CD4-positive, CD25-positive, alpha-beta regulatory T cell (primary cell): ENCODE measurements at regions not wholly inside any gene's neighbourhood (a gene's known extent, or its start where the extent isn't known, plus 50 kb on each side); places are given as distances from the start of the nearest gene placed in this dataset.

Source experiments
- ATAC-seq, 2 donors: fragments of 150-1000 bp; cut with Tn5 transposase; one replicate each; pipeline ENCODE4 v1.10.0; 2021; ENCODE audit warnings: low read depth in 2 of 2, moderate number of reproducible peaks in 2 of 2, moderate library complexity in 1 of 2
- DNase-seq, 3 donors: peaks; one replicate each; pipeline versions ENCODE4 v3.0.0 to v3.0.0-alpha.2; 2012 to 2022; ENCODE audit warnings: mixed read lengths in 1 of 3
- H3K27ac ChIP-seq: one replicate; pipeline ENCODE4 v1.7.0; 2013; ENCODE audit warnings: mild to moderate bottlenecking, low read length; ENCODE audit not compliant: insufficient read depth, poor library complexity, severe bottlenecking
- H3K27me3 ChIP-seq: one replicate; pipeline ENCODE4 v1.7.0; 2013; ENCODE audit warnings: low read length; ENCODE audit not compliant: control insufficient read depth, insufficient read depth
- H3K36me3 ChIP-seq: one replicate; pipeline ENCODE4 v1.7.0; 2013; ENCODE audit warnings: mild to moderate bottlenecking, low read length, moderate library complexity; ENCODE audit not compliant: control insufficient read depth, insufficient read depth
- H3K4me1 ChIP-seq: 2 replicates; pipeline ENCODE4 v1.7.0; 2013; ENCODE audit warnings: mild to moderate bottlenecking, low read length; ENCODE audit not compliant: insufficient read depth, control insufficient read depth, poor library complexity, severe bottlenecking
- H3K4me3 ChIP-seq: one replicate; pipeline ENCODE4 v1.7.0; 2013; ENCODE audit warnings: low read depth, mild to moderate bottlenecking, low read length, moderate library complexity
- H3K9me3 ChIP-seq, 2 experiments: 1 replicate in 1 of 2; 2 replicates in 1 of 2; pipeline ENCODE4 v1.7.0; 2013; ENCODE audit warnings: low read length in 2 of 2, mild to moderate bottlenecking in 1 of 2, moderate library complexity in 1 of 2; ENCODE audit not compliant: control insufficient read depth in 2 of 2
- H3K27ac Mint-ChIP-seq, 3 donors: one replicate each; pipeline ENCODE4 v1.8.0; 2020 to 2022; ENCODE audit warnings: mild to moderate bottlenecking in 3 of 3, mixed read lengths in 3 of 3, moderate library complexity in 2 of 3
- H3K27me3 Mint-ChIP-seq: one replicate; pipeline ENCODE4 v1.8.0; 2022; ENCODE audit warnings: mild to moderate bottlenecking, mixed read lengths
- H3K36me3 Mint-ChIP-seq: one replicate; pipeline ENCODE4 v1.8.0; 2020; ENCODE audit warnings: mixed read lengths
- H3K4me1 Mint-ChIP-seq, 4 donors: one replicate each; pipeline ENCODE4 v1.8.0; 2020 to 2022; ENCODE audit warnings: mixed read lengths in 4 of 4, mild to moderate bottlenecking in 1 of 4
- H3K4me3 Mint-ChIP-seq, 4 donors: one replicate each; pipeline ENCODE4 v1.8.0; 2020 to 2022; ENCODE audit warnings: mild to moderate bottlenecking in 4 of 4, mixed read lengths in 4 of 4, moderate library complexity in 3 of 4
- H3K9me3 Mint-ChIP-seq, 7 donors: one replicate each; pipeline ENCODE4 v1.8.0; 2020 to 2022; ENCODE audit warnings: mixed read lengths in 7 of 7, mild to moderate bottlenecking in 3 of 7, moderate library complexity in 2 of 7

DNA sequence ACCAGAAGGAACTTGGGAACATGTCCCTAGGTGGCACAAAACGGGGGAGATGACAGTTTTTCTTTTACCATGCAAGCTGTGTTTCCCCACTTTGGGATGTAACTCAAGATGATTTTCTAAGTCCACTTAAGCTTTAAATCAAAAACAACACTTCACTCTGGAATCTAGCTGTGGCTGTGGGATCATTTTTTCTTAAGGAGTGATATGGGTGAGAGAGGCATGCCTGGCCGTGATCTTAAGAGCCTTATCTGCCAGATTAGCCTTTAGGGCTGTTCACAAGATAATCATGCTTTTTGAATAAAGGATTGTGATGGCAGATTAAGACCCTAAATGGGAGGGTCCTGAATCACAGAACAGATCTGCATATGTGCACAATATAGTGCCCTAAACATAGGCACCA is 384.8 kb upstream of the SEMA6D start:
- Histone ChIP-seq H3K4me3 (no peak overlapping the region), H3K27ac (no peak overlapping the region), H3K36me3 (no peaks in the 10 kb centered on the region), H3K4me1 (no peaks in the 10 kb centered on the region), H3K9me3 (no peaks in the 10 kb centered on the region), H3K27me3 (no peaks in the 10 kb centered on the region)
- peaks cover 2 to 12% (median 6%) of the 10 kb centered on the region in 7 donors for H3K9me3 Mint-ChIP-seq
- no peak overlapping the region for H3K4me3 Mint-ChIP-seq
- no peak for ATAC-seq
- no peaks in the 10 kb centered on the region for H3K4me1 Mint-ChIP-seq
- H3K36me3 Mint-ChIP-seq, result no peaks in the 10 kb centered on the region
- no peak overlapping the region for H3K27ac Mint-ChIP-seq
- no peak for DNase-seq
- no peaks in the 10 kb centered on the region for H3K27me3 Mint-ChIP-seq

DNA sequence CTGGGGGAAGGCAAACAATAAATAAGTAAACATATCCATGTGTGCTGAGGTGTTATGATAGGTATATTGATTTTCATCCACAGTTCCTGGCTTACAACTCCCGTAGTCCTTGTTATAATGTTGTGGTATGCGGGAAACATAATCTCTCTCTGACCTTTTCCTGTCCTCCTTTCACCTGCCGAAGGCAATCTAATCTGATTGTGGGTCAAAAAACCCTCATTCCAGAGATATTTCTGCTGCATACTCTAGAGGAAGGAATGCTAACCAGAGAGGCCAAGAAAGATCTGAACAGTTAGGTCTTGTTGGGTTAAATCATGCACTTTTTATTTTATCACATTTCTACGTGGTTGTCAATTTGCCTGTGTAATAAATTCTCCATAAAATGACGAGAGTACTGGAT is 383.6 kb upstream of the SEMA6D start:
- ATAC-seq (no peak), DNase-seq (no peak)
- H3K4me3 Mint-ChIP-seq, result no peak overlapping the region
- H3K4me1 Mint-ChIP-seq, result no peaks in the 10 kb centered on the region
- no peaks in the 10 kb centered on the region for H3K9me3 ChIP-seq
- no peak overlapping the region for H3K4me3 ChIP-seq
- H3K36me3 Mint-ChIP-seq, result no peaks in the 10 kb centered on the region
- H3K4me1 ChIP-seq, result no peaks in the 10 kb centered on the region
- H3K36me3 ChIP-seq, result no peaks in the 10 kb centered on the region
- no peak overlapping the region for H3K27ac Mint-ChIP-seq
- H3K27ac ChIP-seq, result no peak overlapping the region
- peaks cover 4 to 10% (median 6%) of the 10 kb centered on the region in 7 donors for H3K9me3 Mint-ChIP-seq
- H3K27me3 ChIP-seq, result no peaks in the 10 kb centered on the region
- H3K27me3 Mint-ChIP-seq, result no peaks in the 10 kb centered on the region

DNA sequence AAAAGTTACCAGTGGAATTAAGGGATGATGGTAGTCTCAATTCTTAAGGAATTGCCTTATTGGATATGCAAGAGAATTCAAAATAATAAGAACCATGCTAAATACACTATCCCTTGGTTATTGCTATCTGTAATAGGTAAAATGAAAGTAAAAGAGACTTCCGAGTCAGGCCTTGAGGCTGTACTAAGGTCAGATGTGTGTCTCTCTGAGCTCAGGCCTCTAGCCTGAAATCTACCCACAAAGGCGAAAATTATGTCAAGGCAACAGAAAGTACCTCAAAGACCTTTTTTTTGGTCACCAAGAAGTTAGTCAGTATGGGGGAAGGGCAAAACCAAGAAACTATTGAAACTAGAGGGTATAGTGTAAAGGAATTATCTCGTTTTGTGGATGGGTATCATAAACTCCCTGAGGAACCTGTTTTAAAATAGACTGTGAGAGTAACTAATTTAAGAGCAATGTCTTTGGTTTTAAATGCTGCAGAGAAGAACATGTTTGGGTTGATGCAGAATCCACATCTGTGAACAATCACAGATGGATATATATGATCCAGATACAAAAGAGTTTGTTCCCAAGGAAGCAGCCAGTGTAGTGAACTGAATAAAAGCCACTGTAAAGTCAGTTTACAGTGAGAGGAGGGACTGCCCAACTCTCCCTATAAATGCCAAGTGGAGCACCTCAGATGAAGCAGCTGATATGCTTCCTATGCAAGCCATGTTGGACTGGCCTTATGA is 382.3 kb upstream of the SEMA6D start:
- Histone ChIP-seq H3K36me3 (no peaks in the 10 kb centered on the region), H3K27me3 (no peaks in the 10 kb centered on the region), H3K4me3 (no peak overlapping the region), H3K9me3 (no peaks in the 10 kb centered on the region), H3K27ac (no peak overlapping the region), H3K4me1 (no peaks in the 10 kb centered on the region)
- Mint-ChIP-seq H3K27me3 (no peaks in the 10 kb centered on the region), H3K4me1 (no peaks in the 10 kb centered on the region), H3K36me3 (no peaks in the 10 kb centered on the region), H3K4me3 (no peak overlapping the region), H3K9me3 (peaks cover 4 to 10% (median 6%) of the 10 kb centered on the region in 7 donors), H3K27ac (no peak overlapping the region)
- DNase-seq (no peak), ATAC-seq (no peak)

DNA sequence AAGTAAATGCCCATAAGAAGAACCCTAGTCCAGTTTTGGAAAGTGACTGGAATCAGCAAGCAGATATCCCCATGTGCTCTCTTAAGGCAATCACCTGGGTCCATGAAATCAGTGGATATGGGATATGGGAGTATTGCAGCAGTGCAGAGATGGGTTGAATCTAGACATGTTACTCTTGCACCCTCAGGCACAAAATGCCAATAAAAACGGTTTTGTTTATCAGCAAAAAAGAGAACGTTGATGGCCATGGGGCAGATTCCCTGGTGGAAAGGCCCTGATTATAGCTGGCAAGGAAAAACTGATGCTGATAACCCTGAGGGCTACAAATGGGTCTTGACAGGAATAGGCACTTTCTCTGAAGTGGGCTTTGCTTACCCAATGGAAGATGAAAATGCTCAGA is 380.2 kb upstream of the SEMA6D start:
- H3K4me1 ChIP-seq, result no peaks in the 10 kb centered on the region
- Mint-ChIP-seq H3K36me3 (no peaks in the 10 kb centered on the region), H3K27me3 (no peaks in the 10 kb centered on the region), H3K27ac (no peak overlapping the region), H3K4me3 (no peak overlapping the region), H3K4me1 (no peaks in the 10 kb centered on the region), H3K9me3 (peaks cover 4 to 10% (median 6%) of the 10 kb centered on the region in 7 donors)
- no peaks in the 10 kb centered on the region for H3K9me3 ChIP-seq
- H3K27ac ChIP-seq, result no peak overlapping the region
- no peak for DNase-seq
- H3K4me3 ChIP-seq, result no peak overlapping the region
- H3K27me3 ChIP-seq, result no peaks in the 10 kb centered on the region
- no peak for ATAC-seq
- no peaks in the 10 kb centered on the region for H3K36me3 ChIP-seq

DNA sequence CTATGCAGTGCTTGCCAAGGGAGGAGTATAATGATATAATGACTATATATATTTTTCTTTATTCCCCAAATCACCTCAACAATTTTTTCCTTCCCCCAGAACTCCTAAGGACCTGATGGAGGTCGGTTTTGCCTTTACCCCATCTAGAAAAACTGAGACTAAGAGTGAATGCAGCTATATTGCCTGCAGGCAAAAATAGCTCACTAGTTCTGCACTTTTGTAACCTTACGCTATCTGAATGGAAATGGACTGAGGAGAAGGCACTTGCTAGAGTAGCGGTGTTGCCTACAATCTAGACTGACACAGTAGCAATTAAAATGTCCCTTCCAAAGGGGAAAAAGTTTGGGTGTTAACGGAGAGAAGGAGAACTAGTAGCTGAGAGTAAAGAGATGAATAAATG is 379.5 kb upstream of the SEMA6D start:
- H3K4me1 Mint-ChIP-seq, result no peaks in the 10 kb centered on the region
- ATAC-seq, result no peak
- no peak overlapping the region for H3K4me3 ChIP-seq

DNA sequence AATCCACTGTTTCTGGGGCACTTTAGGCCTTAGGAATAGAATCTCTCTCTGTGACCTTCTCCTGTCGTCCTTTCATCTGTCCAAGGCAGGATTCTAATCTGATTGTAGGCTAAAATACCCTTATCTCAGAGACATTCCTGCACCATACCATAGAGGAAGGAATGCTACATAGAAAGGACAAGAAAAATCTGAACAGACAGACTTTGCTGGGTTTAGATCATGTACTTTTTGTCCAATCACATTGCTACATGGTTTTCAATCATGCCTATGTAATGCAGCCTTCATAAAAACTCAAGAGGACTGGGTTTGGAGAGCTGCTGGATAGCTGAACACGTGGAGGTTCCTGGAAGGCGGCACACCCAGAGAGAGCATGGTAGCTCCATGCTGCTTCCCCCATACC is 378.5 kb upstream of the SEMA6D start:
- no peaks in the 10 kb centered on the region for H3K27me3 Mint-ChIP-seq

More for the DNA sequence above, 379.5 kb upstream of the SEMA6D start:
- no peak for DNase-seq
- no peak overlapping the region for H3K4me3 Mint-ChIP-seq
- no peaks in the 10 kb centered on the region for H3K36me3 ChIP-seq
- no peaks in the 10 kb centered on the region for H3K27me3 ChIP-seq
- no peaks in the 10 kb centered on the region for H3K27me3 Mint-ChIP-seq
- H3K27ac ChIP-seq, result no peak overlapping the region
- no peaks in the 10 kb centered on the region for H3K4me1 ChIP-seq
- peaks cover 3 to 10% (median 6%) of the 10 kb centered on the region in 7 donors for H3K9me3 Mint-ChIP-seq
- no peak overlapping the region for H3K27ac Mint-ChIP-seq
- H3K36me3 Mint-ChIP-seq, result no peaks in the 10 kb centered on the region
- H3K9me3 ChIP-seq, result no peaks in the 10 kb centered on the region

DNA sequence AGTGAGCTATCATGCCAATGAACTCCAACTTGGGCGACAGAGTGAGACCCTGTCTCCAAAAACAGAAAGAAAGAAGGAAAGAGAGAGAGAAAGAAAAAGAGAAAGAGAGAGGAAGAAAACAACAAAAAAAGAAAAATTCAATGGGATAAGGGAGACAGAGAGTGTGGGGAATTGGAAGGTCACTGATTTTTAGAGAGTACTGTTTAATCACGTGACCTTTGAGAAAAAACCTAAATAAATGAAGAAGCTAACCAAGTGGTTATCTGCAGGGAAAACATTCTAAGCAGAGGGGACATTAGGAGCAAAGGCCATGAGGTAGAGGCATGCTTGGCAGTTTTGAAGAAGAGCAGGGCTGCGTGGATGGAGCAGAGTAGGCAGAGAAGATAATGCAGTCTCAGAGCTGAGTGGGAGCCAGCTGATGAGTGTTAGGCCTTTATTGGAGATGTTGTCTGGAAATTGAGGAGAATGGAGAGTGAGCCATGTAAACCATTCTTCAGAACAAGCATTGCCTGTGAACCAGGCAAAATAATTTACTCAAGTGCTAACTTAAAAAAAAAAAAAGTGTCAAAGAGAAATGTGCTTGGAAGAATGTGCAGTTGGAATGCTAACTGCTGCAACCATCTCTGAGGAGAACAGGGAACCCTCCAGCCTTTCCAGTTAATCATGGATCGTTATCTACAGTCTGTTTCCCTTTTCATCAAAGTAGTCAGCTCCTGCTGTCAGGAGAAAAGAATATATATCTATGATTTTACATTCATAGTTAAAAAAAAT is 377.3 kb upstream of the SEMA6D start:
- Histone ChIP-seq H3K4me1 (no peaks in the 10 kb centered on the region), H3K36me3 (no peaks in the 10 kb centered on the region), H3K27me3 (no peaks in the 10 kb centered on the region), H3K27ac (no peak overlapping the region), H3K4me3 (no peak overlapping the region), H3K9me3 (no peaks in the 10 kb centered on the region)
- DNase-seq (no peak), ATAC-seq (no peak)
- Mint-ChIP-seq H3K27ac (no peak overlapping the region), H3K4me3 (no peak overlapping the region), H3K36me3 (no peaks in the 10 kb centered on the region), H3K9me3 (peaks cover 0 to 9% (median 4%) of the 10 kb centered on the region in 7 donors), H3K27me3 (no peaks in the 10 kb centered on the region), H3K4me1 (no peaks in the 10 kb centered on the region)

More for the DNA sequence above, 378.5 kb upstream of the SEMA6D start:
- Mint-ChIP-seq H3K27ac (no peak overlapping the region), H3K4me1 (no peaks in the 10 kb centered on the region), H3K9me3 (peaks cover 0 to 10% (median 4%) of the 10 kb centered on the region in 7 donors), H3K4me3 (no peak overlapping the region), H3K36me3 (no peaks in the 10 kb centered on the region)
- Histone ChIP-seq H3K4me3 (no peak overlapping the region), H3K36me3 (no peaks in the 10 kb centered on the region), H3K27me3 (no peaks in the 10 kb centered on the region), H3K4me1 (no peaks in the 10 kb centered on the region), H3K27ac (no peak overlapping the region), H3K9me3 (no peaks in the 10 kb centered on the region)
- ATAC-seq, result no peak
- DNase-seq, result no peak

DNA sequence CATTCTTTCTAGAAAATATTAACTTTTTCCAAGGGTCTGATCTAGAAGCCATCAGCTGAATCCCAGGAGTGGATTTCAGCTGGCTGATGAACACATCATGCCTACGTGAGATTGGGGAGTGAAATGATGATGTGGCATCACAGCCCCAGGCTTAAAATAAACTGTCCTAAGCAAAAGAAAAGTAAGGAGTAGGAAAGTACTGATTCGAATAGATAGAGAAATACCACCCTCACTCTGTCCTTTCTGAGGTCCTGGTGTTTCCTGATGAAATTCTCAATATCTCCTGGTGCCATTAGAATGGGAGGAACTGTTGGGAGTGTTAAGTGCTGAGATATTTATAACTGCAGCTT is 376.8 kb upstream of the SEMA6D start:
- H3K27ac Mint-ChIP-seq, result no peak overlapping the region
- Histone ChIP-seq H3K27ac (no peak overlapping the region), H3K27me3 (no peaks in the 10 kb centered on the region), H3K9me3 (no peaks in the 10 kb centered on the region), H3K4me1 (no peaks in the 10 kb centered on the region), H3K36me3 (no peaks in the 10 kb centered on the region), H3K4me3 (no peak overlapping the region)
- ATAC-seq (no peak), DNase-seq (no peak)
- no peaks in the 10 kb centered on the region for H3K27me3 Mint-ChIP-seq
- H3K9me3 Mint-ChIP-seq, result peaks cover 0 to 8% (median 3%) of the 10 kb centered on the region in 7 donors
- no peaks in the 10 kb centered on the region for H3K4me1 Mint-ChIP-seq
- H3K4me3 Mint-ChIP-seq, result no peak overlapping the region
- no peaks in the 10 kb centered on the region for H3K36me3 Mint-ChIP-seq
